Calu3 (cell line): ENCODE measurements at regions not wholly inside any gene's neighbourhood (a gene's known extent, or its start where the extent isn't known, plus 50 kb on each side); places are given as distances from the start of the nearest gene placed in this dataset.

Experiments
- BruUV-seq: library from RNA; stranded (reverse); fragments of 400-500 nt; replicated peaks from 2 replicates; lab custom pipeline; 2021; lab: Mats Ljungman, UMichigan
- CTCF ChIA-PET: fragments of 300-600 bp; sonication (Branson Sonifier 250); formaldehyde crosslinking; loops from one replicate; lab custom pipeline; 2022; ENCODE audit warnings: antibody characterized with exemption; lab: Charles Lee
- DNase-seq: peaks from one replicate; pipeline ENCODE4 v3.0.0; 2022
- H3K27ac Mint-ChIP-seq: one replicate; pipeline ENCODE4 v1.8.0; 2022; ENCODE audit warnings: mixed read lengths; ENCODE audit not compliant: unreplicated experiment
- H3K27me3 Mint-ChIP-seq: one replicate; pipeline ENCODE4 v1.8.0; 2022; ENCODE audit warnings: mixed read lengths; ENCODE audit not compliant: unreplicated experiment
- H3K36me3 Mint-ChIP-seq: one replicate; pipeline ENCODE4 v1.8.0; 2022; ENCODE audit warnings: mild to moderate bottlenecking, moderate library complexity, mixed read lengths; ENCODE audit not compliant: insufficient read depth, unreplicated experiment
- H3K4me1 Mint-ChIP-seq: one replicate; pipeline ENCODE4 v1.8.0; 2022; ENCODE audit warnings: mild to moderate bottlenecking, low read depth, mixed read lengths; ENCODE audit not compliant: unreplicated experiment
- H3K4me3 Mint-ChIP-seq: one replicate; pipeline ENCODE4 v1.8.0; 2022; ENCODE audit warnings: mild to moderate bottlenecking, low read depth, moderate library complexity, mixed read lengths; ENCODE audit not compliant: unreplicated experiment
- H3K9me3 Mint-ChIP-seq: one replicate; pipeline ENCODE4 v1.8.0; 2022; ENCODE audit warnings: low read depth, mixed read lengths; ENCODE audit not compliant: unreplicated experiment
- intact Hi-C: fragments of 100-400 bp; cut with micrococcal nuclease; formaldehyde crosslinking; loops from one replicate; pipeline ENCODE4 v1.10.0; 2022; ENCODE audit not compliant: unreplicated experiment
- TF ChIP-seq, protein P1 (sequence below): fragments of 200-600 bp; IDR thresholded peaks from one replicate; pipeline ENCODE4 v1.8.0; 2022; ENCODE audit warnings: antibody characterized with exemption; ENCODE audit not compliant: unreplicated experiment

DNA sequence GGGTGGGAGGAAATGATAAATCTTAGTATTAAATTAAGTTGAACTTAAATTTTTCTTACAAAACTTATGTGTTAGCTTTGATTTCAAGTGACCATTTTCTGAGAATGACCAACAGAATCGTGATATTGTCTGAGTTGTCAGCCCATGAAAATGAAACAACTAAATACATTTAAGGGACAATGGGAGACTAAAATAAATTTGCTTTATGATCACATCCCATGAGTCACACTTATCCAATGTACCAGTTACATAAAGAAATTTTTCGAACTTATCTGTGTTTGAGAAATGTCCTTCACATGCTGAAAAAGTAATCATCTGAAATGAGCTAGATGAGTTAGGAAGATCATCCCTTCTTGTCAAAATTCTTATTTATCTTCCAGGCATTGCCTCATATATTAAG lies 415.9 kb upstream of the SYT1 start:
- no peaks in the 10 kb centered on the region for H3K27me3 Mint-ChIP-seq
- TF ChIP-seq, protein P1, sequence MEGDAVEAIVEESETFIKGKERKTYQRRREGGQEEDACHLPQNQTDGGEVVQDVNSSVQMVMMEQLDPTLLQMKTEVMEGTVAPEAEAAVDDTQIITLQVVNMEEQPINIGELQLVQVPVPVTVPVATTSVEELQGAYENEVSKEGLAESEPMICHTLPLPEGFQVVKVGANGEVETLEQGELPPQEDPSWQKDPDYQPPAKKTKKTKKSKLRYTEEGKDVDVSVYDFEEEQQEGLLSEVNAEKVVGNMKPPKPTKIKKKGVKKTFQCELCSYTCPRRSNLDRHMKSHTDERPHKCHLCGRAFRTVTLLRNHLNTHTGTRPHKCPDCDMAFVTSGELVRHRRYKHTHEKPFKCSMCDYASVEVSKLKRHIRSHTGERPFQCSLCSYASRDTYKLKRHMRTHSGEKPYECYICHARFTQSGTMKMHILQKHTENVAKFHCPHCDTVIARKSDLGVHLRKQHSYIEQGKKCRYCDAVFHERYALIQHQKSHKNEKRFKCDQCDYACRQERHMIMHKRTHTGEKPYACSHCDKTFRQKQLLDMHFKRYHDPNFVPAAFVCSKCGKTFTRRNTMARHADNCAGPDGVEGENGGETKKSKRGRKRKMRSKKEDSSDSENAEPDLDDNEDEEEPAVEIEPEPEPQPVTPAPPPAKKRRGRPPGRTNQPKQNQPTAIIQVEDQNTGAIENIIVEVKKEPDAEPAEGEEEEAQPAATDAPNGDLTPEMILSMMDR: no peak
- no peak overlapping the region for H3K27ac Mint-ChIP-seq
- BruUV-seq: no TSS peak
- CTCF ChIA-PET: interaction anchor here (1.7 kb wide), 1 partner anchor 9 kb away, joined by 5 read pairs; no protein-coding TSS in a partner anchor
- DNase-seq: no peak
- no peaks in the 10 kb centered on the region for H3K9me3 Mint-ChIP-seq
- peaks cover 7% of the 10 kb centered on the region for H3K4me1 Mint-ChIP-seq
- intact Hi-C loops: no loop called here
- no peak overlapping the region for H3K4me3 Mint-ChIP-seq
- no peaks in the 10 kb centered on the region for H3K36me3 Mint-ChIP-seq

DNA sequence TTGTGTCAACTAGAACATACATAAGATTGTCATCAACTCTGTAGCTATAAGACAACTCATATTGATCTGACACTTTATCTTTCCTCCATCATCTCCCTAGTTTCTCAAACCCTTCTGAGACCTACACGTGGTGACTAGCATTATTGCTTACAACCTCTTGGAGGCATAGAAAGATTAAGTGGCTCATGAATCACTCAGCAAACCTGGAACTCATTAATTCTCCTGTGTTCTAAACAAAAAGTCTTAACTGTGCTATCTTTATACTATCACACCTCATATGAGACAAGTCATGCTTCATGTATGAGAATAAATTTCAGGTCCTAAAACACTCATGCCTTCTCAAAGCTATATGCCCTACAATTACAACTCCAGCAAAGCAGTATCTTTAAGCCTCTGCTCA lies 408.6 kb upstream of the SYT1 start:
- TF ChIP-seq, protein P1: no peak
- H3K27ac Mint-ChIP-seq: no peak overlapping the region
- CTCF ChIA-PET: no interaction called here
- no peaks in the 10 kb centered on the region for H3K4me1 Mint-ChIP-seq
- H3K36me3 Mint-ChIP-seq: no peaks in the 10 kb centered on the region
- no peaks in the 10 kb centered on the region for H3K27me3 Mint-ChIP-seq
- H3K9me3 Mint-ChIP-seq: no peaks in the 10 kb centered on the region
- no peak overlapping the region for H3K4me3 Mint-ChIP-seq
- DNase-seq: no peak
- BruUV-seq: no TSS peak
- intact Hi-C loops: no loop called here

DNA sequence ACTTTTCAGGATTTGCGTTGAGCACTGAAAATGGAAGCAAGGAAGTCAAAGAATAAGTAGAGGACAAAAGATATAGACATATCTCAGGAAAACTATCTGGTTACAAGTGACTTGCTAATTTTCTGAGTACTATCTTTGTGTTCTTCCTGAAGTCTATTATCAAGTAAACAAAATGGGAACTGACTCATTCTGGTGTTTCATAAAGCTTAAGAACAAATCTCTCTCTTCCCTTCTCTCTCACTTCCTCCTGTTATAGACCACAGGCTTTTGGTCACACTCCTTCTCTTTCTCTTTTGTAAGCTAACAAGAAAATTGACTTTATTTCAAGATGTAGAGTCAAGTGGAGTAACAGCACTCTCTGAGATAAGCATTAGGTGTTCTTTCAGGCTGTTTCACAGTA lies 406.6 kb upstream of the SYT1 start:
- no peaks in the 10 kb centered on the region for H3K36me3 Mint-ChIP-seq
- H3K27ac Mint-ChIP-seq: no peak overlapping the region
- H3K4me1 Mint-ChIP-seq: no peaks in the 10 kb centered on the region
- TF ChIP-seq, protein P1: no peak
- BruUV-seq: no TSS peak
- H3K4me3 Mint-ChIP-seq: no peak overlapping the region
- CTCF ChIA-PET: interaction anchor here (1.1 to 1.2 kb wide), 2 partner anchors 9 to 11 kb away, joined by 3 to 5 read pairs; no protein-coding TSS in a partner anchor
- H3K27me3 Mint-ChIP-seq: no peaks in the 10 kb centered on the region
- no peaks in the 10 kb centered on the region for H3K9me3 Mint-ChIP-seq
- no peak for DNase-seq
- intact Hi-C loops: no loop called here

DNA sequence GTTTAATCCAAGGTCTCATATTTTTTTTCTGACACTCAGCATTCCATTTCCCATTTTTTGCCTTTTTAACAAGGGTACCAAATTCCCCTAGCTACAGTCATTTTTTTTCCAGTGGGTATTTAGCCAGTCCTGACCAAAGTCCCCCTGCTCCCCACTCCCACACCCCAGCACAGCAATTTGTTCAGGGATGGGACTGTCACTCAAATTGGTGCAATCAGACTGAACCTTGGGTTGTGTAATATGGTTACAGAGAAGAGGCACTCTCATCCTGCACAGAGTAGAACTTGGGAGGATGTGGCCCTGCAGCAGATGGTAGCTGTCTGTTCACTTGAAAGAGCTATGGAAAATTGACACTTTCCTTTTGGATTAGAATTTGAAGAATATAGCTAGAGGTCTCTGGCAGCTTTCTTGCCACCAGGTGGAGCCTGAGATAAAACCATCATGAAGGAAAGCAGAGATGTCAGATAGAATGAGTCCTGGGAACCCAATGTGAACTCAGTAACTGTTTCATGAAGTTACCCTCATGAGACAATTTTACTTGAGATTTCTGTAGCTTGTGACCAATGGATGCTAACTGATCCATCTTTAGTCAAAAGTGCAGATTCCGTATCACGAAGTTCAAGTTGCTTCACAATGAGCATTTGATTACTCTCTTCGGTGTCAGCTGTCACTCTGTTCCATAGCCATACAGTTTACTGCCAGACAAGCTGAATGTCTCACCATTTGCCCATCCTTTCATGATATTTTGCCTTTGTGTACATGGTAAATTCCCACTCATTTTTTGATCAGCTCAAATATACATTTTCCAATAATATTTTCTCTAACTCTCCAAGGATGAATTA lies 394.0 kb upstream of the SYT1 start:
- no peaks in the 10 kb centered on the region for H3K36me3 Mint-ChIP-seq
- intact Hi-C loops: loop anchor here (1.0 to 10.0 kb wide), 6 partner anchors 114 to 904 kb away; no protein-coding TSS in a partner anchor
- no peak overlapping the region for H3K27ac Mint-ChIP-seq
- no peak overlapping the region for H3K4me3 Mint-ChIP-seq
- TF ChIP-seq, protein P1: peak; percentile 39
- H3K27me3 Mint-ChIP-seq: no peaks in the 10 kb centered on the region
- H3K9me3 Mint-ChIP-seq: no peaks in the 10 kb centered on the region
- H3K4me1 Mint-ChIP-seq: no peaks in the 10 kb centered on the region
- no TSS peak for BruUV-seq
- CTCF ChIA-PET: interaction anchor here (0.5 to 1.3 kb wide), 11 partner anchors 25 to 1218 kb away, joined by 3 to 18 read pairs (median 4); no protein-coding TSS in a partner anchor
- DNase-seq: peak; percentile 58
